CD14-positive monocyte (primary cell): ENCODE measurements at regions not wholly inside any gene's neighbourhood (a gene's known extent, or its start where the extent isn't known, plus 50 kb on each side); places are given as distances from the start of the nearest gene placed in this dataset.

Experiments
- DNase-seq, 3 donors: peaks; one replicate each; pipeline ENCODE4 v3.0.0-alpha.2; 2011 to 2022
- H2AFZ ChIP-seq: 2 replicates; pipeline ENCODE4 v1.6.0; 2012; ENCODE audit warnings: mild to moderate bottlenecking, low read depth, low read length, inconsistent platforms; ENCODE audit not compliant: insufficient read depth, poor library complexity, severe bottlenecking
- H3K27ac ChIP-seq, 2 donors: 1 replicate in 1 of 2; 2 replicates in 1 of 2; pipeline ENCODE4 v1.5.1; 2012 to 2013; ENCODE audit warnings: low read length in 2 of 2, control low read depth in 1 of 2, inconsistent platforms in 1 of 2, low read depth in 1 of 2, mild to moderate bottlenecking in 1 of 2
- H3K27me3 ChIP-seq, 2 donors: one replicate each; pipeline versions ENCODE4 v1.6.0 to v1.6.1; 2011 to 2013; ENCODE audit warnings: low read length in 2 of 2; ENCODE audit not compliant: control insufficient read depth in 2 of 2, insufficient read depth in 2 of 2
- H3K36me3 ChIP-seq, 2 donors: replicated peaks in 1 of 2; 1 replicate in 1 of 2; 2 replicates in 1 of 2; pipeline versions ENCODE4 v1.5.1 to v1.6.1; 2012 to 2013; ENCODE audit warnings: low read length in 2 of 2, control low read depth in 1 of 2, inconsistent platforms in 1 of 2, mild to moderate bottlenecking in 1 of 2; ENCODE audit not compliant: insufficient read depth in 2 of 2, control insufficient read depth in 1 of 2
- H3K4me1 ChIP-seq, 2 donors: 1 replicate in 1 of 2; 2 replicates in 1 of 2; pipeline versions ENCODE4 v1.5.1 to v1.6.1; 2012 to 2013; ENCODE audit warnings: low read length in 2 of 2, control low read depth in 1 of 2, inconsistent platforms in 1 of 2, mild to moderate bottlenecking in 1 of 2, moderate library complexity in 1 of 2; ENCODE audit not compliant: insufficient read depth in 2 of 2, control insufficient read depth in 1 of 2
- H3K4me2 ChIP-seq: replicated peaks from 2 replicates; pipeline ENCODE3; 2012; ENCODE audit warnings: low read length, moderate library complexity, mild to moderate bottlenecking; ENCODE audit not compliant: poor library complexity, severe bottlenecking; ENCODE audit errors: extremely low read depth
- H3K4me3 ChIP-seq, 3 experiments: fragments of 200-600 bp in 1 of 3; sonication (generic) in 1 of 3; replicated peaks in 1 of 3; 1 replicate in 2 of 3; 2 replicates in 1 of 3; pipeline ENCODE4 v1.5.1; 2011 to 2013; ENCODE audit warnings: low read length in 3 of 3, mild to moderate bottlenecking in 3 of 3, control low read depth in 2 of 3, low read depth in 2 of 3, inconsistent platforms in 1 of 3, moderate library complexity in 1 of 3
- H3K79me2 ChIP-seq: 2 replicates; pipeline ENCODE4 v1.6.0; 2012; ENCODE audit warnings: mild to moderate bottlenecking, control low read depth, inconsistent platforms, low read length, moderate library complexity; ENCODE audit not compliant: insufficient read depth
- H3K9ac ChIP-seq: 2 replicates; pipeline ENCODE4 v1.6.0; 2017; ENCODE audit warnings: low read length, mild to moderate bottlenecking; ENCODE audit not compliant: insufficient read depth, poor library complexity, severe bottlenecking
- H3K9me3 ChIP-seq, 2 donors: replicated peaks in 1 of 2; 1 replicate in 1 of 2; 2 replicates in 1 of 2; pipeline versions ENCODE4 v1.5.1 to v1.6.1; 2012 to 2013; ENCODE audit warnings: low read length in 2 of 2, control low read depth in 1 of 2; ENCODE audit not compliant: control insufficient read depth in 1 of 2, insufficient read depth in 1 of 2
- H4K20me1 ChIP-seq: 2 replicates; pipeline ENCODE4 v1.6.0; 2012; ENCODE audit warnings: mild to moderate bottlenecking, low read length, control low read depth, moderate library complexity; ENCODE audit not compliant: insufficient read depth
- H3K27ac Mint-ChIP-seq, 7 donors: one replicate each; pipeline ENCODE4 v1.8.0; 2020; ENCODE audit warnings: mild to moderate bottlenecking in 7 of 7, mixed read lengths in 7 of 7, moderate library complexity in 6 of 7, inconsistent platforms in 2 of 7
- H3K27me3 Mint-ChIP-seq, 3 donors: one replicate each; pipeline ENCODE4 v1.8.0; 2021 to 2022; ENCODE audit warnings: low read depth in 3 of 3, mild to moderate bottlenecking in 3 of 3, mixed read lengths in 3 of 3, moderate library complexity in 3 of 3, inconsistent platforms in 1 of 3
- H3K36me3 Mint-ChIP-seq, 2 donors: one replicate each; pipeline ENCODE4 v1.8.0; 2020; ENCODE audit warnings: mixed read lengths in 2 of 2, inconsistent platforms in 1 of 2, mild to moderate bottlenecking in 1 of 2
- H3K4me1 Mint-ChIP-seq: one replicate; pipeline ENCODE4 v1.8.0; 2020; ENCODE audit warnings: mild to moderate bottlenecking, mixed read lengths
- H3K4me3 Mint-ChIP-seq, 2 donors: one replicate each; pipeline ENCODE4 v1.8.0; 2020; ENCODE audit warnings: mild to moderate bottlenecking in 2 of 2, mixed read lengths in 2 of 2, moderate library complexity in 1 of 2
- H3K9me3 Mint-ChIP-seq, 7 donors: one replicate each; pipeline ENCODE4 v1.8.0; 2020 to 2022; ENCODE audit warnings: mixed read lengths in 7 of 7, mild to moderate bottlenecking in 6 of 7, moderate library complexity in 6 of 7, inconsistent platforms in 2 of 7
- CTCF ChIP-seq: fragments of 200-600 bp; IDR thresholded peaks from one replicate; pipeline ENCODE4 v1.8.0; 2022; ENCODE audit warnings: antibody characterized with exemption, mild to moderate bottlenecking
- WGBS: methylation state at CpG from one replicate; pipeline ENCODE4 v1.1.5; 2013; ENCODE audit warnings: missing lambda C conversion rate; ENCODE audit not compliant: insufficient coverage; 5-methylcytosine and 5-hydroxymethylcytosine counted together
- intact Hi-C, 2 donors: fragments of 100-400 bp; cut with micrococcal nuclease; formaldehyde crosslinking; loops; one replicate each; pipeline versions ENCODE4 v1.15.0 to v1.15.1; 2023

GRCh38 chr11:82047200-82047599 lies 686.5 kb downstream of the FAM181B start:
- intact Hi-C loops, result no loop called here
- Histone ChIP-seq H3K4me3 (no peak overlapping the region), H3K4me1 (no peaks in the 10 kb centered on the region), H3K36me3 (no peaks in the 10 kb centered on the region), H3K27me3 (no peaks in the 10 kb centered on the region), H3K9ac (no peak overlapping the region), H3K79me2 (no peaks in the 10 kb centered on the region), H3K27ac (no peak overlapping the region), H2AFZ (no peak overlapping the region), H3K4me2 (no peak overlapping the region), H4K20me1 (no peaks in the 10 kb centered on the region), H3K9me3 (peaks cover 14 to 18% of the 10 kb centered on the region in 2 donors)
- H3K27ac Mint-ChIP-seq, result no peak overlapping the region
- DNase-seq, result no peak
- peaks cover 2 to 13% (median 7%) of the 10 kb centered on the region in 7 donors for H3K9me3 Mint-ChIP-seq
- WGBS, result 100% methylated on average over 1 of the region's 1 CpG
- no peaks in the 10 kb centered on the region for H3K4me1 Mint-ChIP-seq
- no peak overlapping the region for H3K4me3 Mint-ChIP-seq
- peaks cover 0 to 3% (median 0%) of the 10 kb centered on the region in 3 donors for H3K27me3 Mint-ChIP-seq
- no peak for TF ChIP-seq CTCF
- H3K36me3 Mint-ChIP-seq, result no peaks in the 10 kb centered on the region

GRCh38 chr11:82046778-82047177 lies 686.9 kb downstream of the FAM181B start:
- peaks cover 2 to 13% (median 7%) of the 10 kb centered on the region in 7 donors for H3K9me3 Mint-ChIP-seq
- Histone ChIP-seq H3K9me3 (peaks cover 14 to 18% of the 10 kb centered on the region in 2 donors), H3K36me3 (no peaks in the 10 kb centered on the region), H2AFZ (no peak overlapping the region), H3K79me2 (no peaks in the 10 kb centered on the region), H3K4me2 (no peak overlapping the region), H4K20me1 (no peaks in the 10 kb centered on the region), H3K4me3 (no peak overlapping the region), H3K27ac (no peak overlapping the region), H3K27me3 (no peaks in the 10 kb centered on the region), H3K4me1 (no peaks in the 10 kb centered on the region), H3K9ac (no peak overlapping the region)
- intact Hi-C loops, result no loop called here
- no peak for DNase-seq
- TF ChIP-seq CTCF, result no peak
- H3K4me1 Mint-ChIP-seq, result no peaks in the 10 kb centered on the region
- peaks cover 0 to 3% (median 0%) of the 10 kb centered on the region in 3 donors for H3K27me3 Mint-ChIP-seq
- no CpG with 5 or more reads among the region's 1 CpG for WGBS
- H3K36me3 Mint-ChIP-seq, result no peaks in the 10 kb centered on the region
- no peak overlapping the region for H3K27ac Mint-ChIP-seq
- H3K4me3 Mint-ChIP-seq, result no peak overlapping the region
